Small intestine (tissue), 7 donors: ENCODE measurements at regions not wholly inside any gene's neighbourhood (a gene's known extent, or its start where the extent isn't known, plus 50 kb on each side); places are given as distances from the start of the nearest gene placed in this dataset.
"Not testable (repeated sequence)": the region's sequence is repeated elsewhere in the genome, so short reads cannot be mapped to it uniquely, and the experiment has no call there.

Experiments used
- DNase-seq, 2 donors: peaks; one replicate each; pipeline versions ENCODE4 v3.0.0 to v3.0.0-alpha.2; 2013
- FAIRE-seq: peaks from 2 replicates; lab custom pipeline; 2012; peaks lifted over from hg19 to GRCh38; lab: Jason Lieb, UNC
- H3K27ac ChIP-seq, 3 donors: one replicate each; pipeline ENCODE4 v1.5.1; 2013; ENCODE audit warnings: low read length in 2 of 3, mild to moderate bottlenecking in 2 of 3, control low read depth in 1 of 3, inconsistent platforms in 1 of 3, low read depth in 1 of 3, moderate library complexity in 1 of 3
- H3K27me3 ChIP-seq, 3 donors: one replicate each; pipeline ENCODE4 v1.6.1; 2013; ENCODE audit warnings: low read length in 3 of 3, inconsistent platforms in 1 of 3; ENCODE audit not compliant: control insufficient read depth in 3 of 3, insufficient read depth in 3 of 3
- H3K36me3 ChIP-seq, 3 donors: one replicate each; pipeline ENCODE4 v1.6.1; 2013; ENCODE audit warnings: low read length in 3 of 3, inconsistent platforms in 1 of 3, low read depth in 1 of 3, mild to moderate bottlenecking in 1 of 3, moderate library complexity in 1 of 3; ENCODE audit not compliant: control insufficient read depth in 3 of 3, insufficient read depth in 2 of 3
- H3K4me1 ChIP-seq, 3 donors: one replicate each; pipeline ENCODE4 v1.6.1; 2013; ENCODE audit warnings: low read length in 2 of 3, inconsistent platforms in 1 of 3, low read depth in 1 of 3, mild to moderate bottlenecking in 1 of 3, moderate library complexity in 1 of 3; ENCODE audit not compliant: control insufficient read depth in 3 of 3, insufficient read depth in 2 of 3
- H3K4me3 ChIP-seq, 3 donors: one replicate each; pipeline ENCODE4 v1.5.1; 2013; ENCODE audit warnings: low read length in 3 of 3, control low read depth in 1 of 3, inconsistent platforms in 1 of 3, low read depth in 1 of 3, mild to moderate bottlenecking in 1 of 3, moderate library complexity in 1 of 3
- H3K9me3 ChIP-seq, 2 donors: one replicate each; pipeline ENCODE4 v1.6.1; 2013; ENCODE audit warnings: low read depth in 1 of 2, low read length in 1 of 2; ENCODE audit not compliant: control insufficient read depth in 2 of 2, insufficient read depth in 1 of 2
- WGBS, 3 donors: extraction: QIAGEN DNeasy Blood & Tissue Kit; methylation state at CpG; one replicate each; pipeline ENCODE4 v1.1.7; 2013; 5-methylcytosine and 5-hydroxymethylcytosine counted together
- donor health status: healthy with polysubstance abuse.
- donor health status: control.
- donor health status: control.
- donor health status: Bipolar disorder and iron deficiency.
- donor health status: healthy.

DNA sequence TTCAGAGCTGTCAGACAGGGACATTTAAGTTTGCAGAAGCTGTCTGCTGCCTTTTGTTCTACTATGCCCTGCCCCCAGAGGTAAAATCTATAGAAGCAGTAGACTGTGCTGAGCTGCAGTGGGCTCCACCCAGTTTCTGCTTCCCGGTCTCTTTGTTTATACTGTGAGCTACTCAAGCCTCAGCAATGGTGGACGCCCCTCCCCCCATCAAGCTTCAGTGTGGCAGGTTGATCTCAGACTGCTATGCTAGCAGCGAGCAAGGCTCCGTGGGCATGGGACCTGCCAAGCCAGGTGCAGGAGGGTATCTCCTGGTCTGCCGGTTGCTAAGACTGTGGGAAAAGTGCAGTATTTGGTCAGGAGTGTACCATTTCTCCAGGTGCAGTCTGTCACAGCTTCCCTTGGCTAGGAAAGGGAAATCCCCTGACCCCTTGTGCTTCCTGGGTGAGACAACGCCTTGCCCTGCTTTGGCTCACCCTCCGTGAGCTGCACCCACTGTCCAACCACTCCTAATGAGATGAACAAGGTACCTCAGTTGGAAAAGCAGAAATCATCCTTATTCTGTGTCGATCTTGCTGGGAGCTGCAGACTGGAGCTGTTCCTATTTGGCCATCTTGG is 692.2 kb downstream of the UTRN start:
- FAIRE-seq, H3K4me1 ChIP-seq, H3K36me3 ChIP-seq, H3K27ac ChIP-seq, H3K27me3 ChIP-seq, H3K9me3 ChIP-seq: not testable (repeated sequence)
- 17 to 36% (median 34%) methylated on average over 8 of the region's 8 CpGs for WGBS, 3 donors
- H3K4me3 ChIP-seq: peak overlapping the region in 1 of 3 donors; percentile 10
- peak; percentile 29 to 62 for DNase-seq

DNA sequence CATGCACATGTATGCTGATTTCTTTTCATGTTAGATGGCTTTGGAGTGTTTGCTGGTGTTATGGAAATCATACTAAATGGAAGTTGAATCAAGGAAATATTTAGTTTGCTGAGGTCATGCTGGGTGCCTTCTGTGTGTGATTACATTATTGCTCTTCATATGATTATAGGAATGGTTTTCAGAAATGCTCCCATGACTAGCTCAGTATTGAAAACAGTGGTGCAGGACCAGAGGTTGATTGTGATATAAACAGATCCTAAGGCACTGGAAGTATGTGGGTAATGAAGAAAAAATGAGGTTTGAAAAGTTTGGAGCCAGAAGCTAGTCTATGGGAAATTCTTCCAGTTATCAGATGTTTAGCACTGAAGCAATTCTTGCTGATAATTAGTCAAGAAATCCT is 693.1 kb downstream of the UTRN start:
- H3K27me3 ChIP-seq: no peaks in the 10 kb centered on the region
- no peak overlapping the region for H3K4me3 ChIP-seq
- H3K36me3 ChIP-seq: no peaks in the 10 kb centered on the region
- DNase-seq (no peak), FAIRE-seq (no peak)
- no peaks in the 10 kb centered on the region for H3K9me3 ChIP-seq
- H3K4me1 ChIP-seq: no peaks in the 10 kb centered on the region
- no peak overlapping the region for H3K27ac ChIP-seq

DNA sequence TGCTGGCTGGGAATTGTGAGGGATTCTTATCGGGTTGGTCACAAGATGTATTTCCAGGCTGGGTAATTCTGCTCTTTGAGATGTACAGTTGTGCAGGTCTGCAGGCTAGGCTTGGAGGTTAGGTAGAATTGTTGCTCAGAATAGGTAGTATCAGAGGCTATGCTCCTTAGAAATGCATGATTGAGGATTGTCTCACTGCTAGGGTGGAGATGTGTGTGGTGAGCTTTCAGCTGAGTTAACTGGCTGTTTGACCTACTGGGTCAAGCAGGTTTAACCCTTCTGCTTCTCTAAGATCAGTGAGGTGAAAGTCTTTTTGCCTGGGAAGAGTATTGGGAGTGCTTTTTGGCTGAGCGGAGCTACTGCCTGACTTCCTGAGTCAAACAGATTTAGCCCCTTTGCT is 701.1 kb downstream of the UTRN start:
- FAIRE-seq: no peak
- WGBS, 3 donors: 94 to 98% (median 95%) methylated on average over 2 of the region's 2 CpGs
- H3K4me1 ChIP-seq: no peaks in the 10 kb centered on the region

DNA sequence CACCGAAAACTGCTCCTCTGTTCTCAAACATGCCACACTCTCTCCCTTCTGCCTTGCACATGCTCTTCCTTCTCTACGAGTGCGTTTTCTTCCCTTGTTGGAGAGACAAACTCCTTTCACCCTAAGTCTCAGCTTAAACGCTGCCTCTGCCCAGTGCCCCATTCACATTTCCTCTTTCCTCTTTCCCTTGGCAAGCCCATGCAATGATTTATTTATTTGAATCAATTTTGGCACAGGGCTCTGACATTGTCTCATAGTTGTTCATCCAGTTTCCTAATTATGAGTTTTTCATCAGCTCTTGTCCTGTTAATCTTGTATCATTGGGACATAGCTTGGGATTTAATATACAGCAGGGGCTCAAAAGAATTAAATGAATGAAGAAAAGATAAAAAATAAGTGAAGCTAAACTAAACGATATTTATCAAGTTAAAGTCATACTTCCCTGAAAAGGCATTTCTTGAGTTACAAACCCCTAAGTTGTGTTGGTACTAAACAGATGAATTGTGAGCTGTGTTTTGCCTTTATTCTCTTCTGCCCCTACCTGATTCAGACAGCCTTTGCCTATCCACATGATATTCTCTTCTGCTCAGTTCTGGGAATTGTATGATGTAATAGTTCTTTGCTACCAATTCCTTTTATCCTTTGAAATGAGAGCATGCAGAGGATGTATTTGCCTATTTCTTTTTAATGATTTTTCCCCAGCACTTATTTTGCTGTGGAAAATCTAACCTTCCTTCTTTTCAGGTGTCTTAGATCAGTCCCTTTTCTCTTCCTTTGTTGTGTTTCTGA is 704.4 kb downstream of the UTRN start:
- FAIRE-seq (no peak), DNase-seq (no peak)
- no peaks in the 10 kb centered on the region for H3K27me3 ChIP-seq
- no peaks in the 10 kb centered on the region for H3K4me1 ChIP-seq
- H3K9me3 ChIP-seq: no peaks in the 10 kb centered on the region
- H3K27ac ChIP-seq: no peak overlapping the region
- H3K4me3 ChIP-seq: no peak overlapping the region
- H3K36me3 ChIP-seq: no peaks in the 10 kb centered on the region
- WGBS, 3 donors: 33 to 54% (median 44%) methylated on average over 5 of the region's 5 CpGs

More for the DNA sequence above, 701.1 kb downstream of the UTRN start:
- no peak overlapping the region for H3K27ac ChIP-seq
- no peaks in the 10 kb centered on the region for H3K9me3 ChIP-seq
- DNase-seq: no peak
- no peak overlapping the region for H3K4me3 ChIP-seq
- no peaks in the 10 kb centered on the region for H3K36me3 ChIP-seq
- H3K27me3 ChIP-seq: no peaks in the 10 kb centered on the region

DNA sequence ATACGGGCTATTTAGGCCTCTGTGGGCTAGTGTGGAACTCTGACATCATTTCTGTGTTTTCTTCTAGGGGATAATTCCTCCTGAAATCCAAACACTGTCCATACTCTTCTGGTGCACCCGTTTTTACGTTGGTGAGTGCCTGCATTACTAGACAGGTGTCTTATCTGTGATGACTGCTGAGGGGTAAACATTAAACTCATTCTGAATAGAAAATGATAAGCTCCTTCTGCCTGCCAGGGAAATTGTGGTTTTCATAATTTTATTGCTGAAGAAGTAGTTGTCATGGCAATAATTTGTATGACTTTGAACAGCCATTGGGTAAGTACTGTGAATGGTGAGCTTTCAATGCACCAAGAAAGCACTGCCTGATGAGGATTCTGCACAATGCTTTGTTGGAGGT is 705.6 kb downstream of the UTRN start:
- no peak overlapping the region for H3K27ac ChIP-seq
- no peak overlapping the region for H3K4me3 ChIP-seq
- H3K27me3 ChIP-seq: no peaks in the 10 kb centered on the region
- no peaks in the 10 kb centered on the region for H3K4me1 ChIP-seq
- no peaks in the 10 kb centered on the region for H3K9me3 ChIP-seq
- peak; percentile 2 to 5 for DNase-seq
- no peaks in the 10 kb centered on the region for H3K36me3 ChIP-seq
- 7 to 45% (median 23%) methylated on average over 3 of the region's 3 CpGs for WGBS, 3 donors
- FAIRE-seq: no peak

DNA sequence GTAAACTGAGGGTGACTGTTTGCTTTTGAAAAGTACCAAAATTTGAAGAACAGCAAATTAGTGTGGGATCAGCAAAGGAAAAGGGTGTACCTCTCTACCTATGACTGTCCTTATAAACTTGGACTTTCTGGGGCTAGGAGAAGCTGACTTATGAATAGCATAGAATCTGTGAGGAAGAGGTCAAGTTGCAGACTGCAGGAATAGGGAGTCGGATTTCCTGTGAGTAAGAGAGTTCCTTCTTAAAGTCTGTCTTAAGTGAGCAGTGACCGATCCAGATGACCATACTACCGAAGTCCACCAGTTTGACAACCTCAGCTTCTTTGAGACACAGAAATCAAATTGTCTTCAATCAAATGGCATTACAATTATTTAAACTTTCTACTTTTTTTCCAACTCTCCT is 708.7 kb downstream of the UTRN start:
- no peak overlapping the region for H3K27ac ChIP-seq
- FAIRE-seq (no peak), DNase-seq (no peak)
- H3K36me3 ChIP-seq: no peaks in the 10 kb centered on the region
- 72 to 98% (median 79%) methylated on average over 3 of the region's 3 CpGs for WGBS, 3 donors
- no peaks in the 10 kb centered on the region for H3K9me3 ChIP-seq
- H3K4me3 ChIP-seq: no peak overlapping the region
- H3K4me1 ChIP-seq: no peaks in the 10 kb centered on the region
- H3K27me3 ChIP-seq: no peaks in the 10 kb centered on the region

DNA sequence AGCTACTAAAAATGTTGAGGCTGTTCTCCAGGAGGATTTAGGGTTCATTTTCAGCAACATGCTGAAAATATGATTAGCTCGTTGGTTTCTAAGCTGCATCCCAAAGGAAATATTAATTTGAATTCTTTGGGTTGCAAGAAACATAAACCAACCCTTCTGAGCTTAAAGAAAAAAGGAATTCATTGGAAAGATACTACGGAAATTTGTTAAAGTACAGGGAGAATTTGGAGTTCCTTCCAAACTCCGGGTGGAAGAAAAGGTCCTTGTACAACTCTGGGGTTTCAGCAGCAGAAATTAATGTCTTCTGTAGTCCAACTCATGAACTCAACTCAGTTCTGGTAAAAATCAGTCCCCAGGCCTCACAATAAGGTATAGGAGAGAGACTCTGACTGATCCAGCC is 712.9 kb downstream of the UTRN start:
- Histone ChIP-seq H3K27ac (no peak overlapping the region), H3K27me3 (no peaks in the 10 kb centered on the region), H3K4me1 (no peaks in the 10 kb centered on the region), H3K4me3 (no peak overlapping the region), H3K9me3 (no peaks in the 10 kb centered on the region), H3K36me3 (no peaks in the 10 kb centered on the region)
- no peak for DNase-seq
- 79 to 80% (median 79%) methylated on average over 3 of the region's 3 CpGs for WGBS, 3 donors
- FAIRE-seq: no peak

DNA sequence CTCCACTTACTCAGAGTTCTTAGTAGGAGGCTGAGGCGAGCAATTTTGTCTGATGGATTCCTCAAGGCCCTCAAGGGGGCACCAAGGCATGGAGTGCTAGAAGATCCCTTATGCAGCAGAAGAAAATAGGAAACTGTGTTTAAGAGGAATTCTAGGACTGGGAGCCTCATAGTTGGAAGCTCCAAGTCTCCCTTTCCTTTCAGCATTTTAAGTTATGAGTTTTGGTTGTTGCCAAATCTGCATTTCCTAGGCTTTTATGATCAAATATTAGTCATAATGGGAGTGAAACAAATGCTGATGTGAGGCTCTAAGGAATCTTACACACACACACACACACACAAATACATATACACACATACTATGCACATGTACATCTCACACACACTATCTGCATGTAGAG is 714.0 kb downstream of the UTRN start:
- FAIRE-seq: no peak
- Histone ChIP-seq H3K9me3 (no peaks in the 10 kb centered on the region), H3K36me3 (no peaks in the 10 kb centered on the region), H3K4me1 (no peaks in the 10 kb centered on the region), H3K27ac (no peak overlapping the region), H3K4me3 (no peak overlapping the region), H3K27me3 (no peaks in the 10 kb centered on the region)
- WGBS, 3 donors: 85 to 97% (median 90%) methylated on average over 1 of the region's 1 CpG
- no peak for DNase-seq
